ENCODE measurements at regions not wholly inside any gene's neighbourhood (a gene's known extent, or its start where the extent isn't known, plus 50 kb on each side); places are given as distances from the start of the nearest gene placed in this dataset.

DNA sequence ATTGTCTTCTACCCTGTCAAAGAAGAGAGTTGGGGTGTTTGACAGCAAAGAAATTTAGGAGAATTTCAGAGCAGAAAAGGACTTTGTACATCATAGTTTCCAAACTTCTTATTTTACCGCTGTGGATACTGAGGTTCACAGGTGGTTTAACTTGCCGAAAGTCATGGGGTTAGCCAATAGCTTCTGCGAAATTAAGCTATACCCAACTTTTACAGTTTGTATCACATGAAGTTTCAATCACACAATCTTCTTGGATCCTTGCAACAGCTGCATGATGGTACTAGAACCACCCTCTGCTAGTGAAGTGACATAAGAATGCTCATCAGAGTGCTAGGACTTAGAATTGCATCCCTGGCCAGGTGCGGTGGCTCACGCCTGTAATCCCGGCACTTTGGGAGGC lies 345.5 kb downstream of the CD83 start:
- Histone ChIP-seq H3K4me1 (ENCODE audit: control insufficient read depth in 1 of 2, insufficient read depth in 2 of 2, low read depth in 1 of 2, low read length in 1 of 2) (no peaks in the 10 kb centered on the region), H2AFZ (ENCODE audit: low read depth) (no peak overlapping the region), H3F3A (replicated peaks; ENCODE audit: insufficient read depth) (no peaks in the 10 kb centered on the region), H3K9ac (no peak overlapping the region), H3K36me3 (replicated peaks in 1 of 2; ENCODE audit: control insufficient read depth in 1 of 2, insufficient read depth in 2 of 2, low read length in 1 of 2) (no peaks in the 10 kb centered on the region), H4K20me1 (ENCODE audit: insufficient read depth) (no peaks in the 10 kb centered on the region), H3K9me3 (no peaks in the 10 kb centered on the region), H3K4me3 (ENCODE audit: low read depth in 2 of 2, low read length in 1 of 2) (no peak overlapping the region), H3K27me3 (ENCODE audit: insufficient read depth) (no peaks in the 10 kb centered on the region), H3K27ac (ENCODE audit: low read depth in 2 of 2, low read length in 1 of 2) (no peak overlapping the region), H3K4me2 (no peak overlapping the region), H3K79me2 (ENCODE audit: insufficient read depth) (no peaks in the 10 kb centered on the region), H3K9me2 (no peaks in the 10 kb centered on the region)
- DNase-seq: no peak
- CTCF ChIA-PET: interaction anchor here (0.6 to 1.2 kb wide), 3 partner anchors 198 to 1119 kb away, joined by 3 read pairs; no protein-coding TSS in a partner anchor
- TF ChIP-seq GABPA (IDR thresholded peaks at IDR 0.05; ENCODE audit: low read depth) (no peak), NRF1 (IDR thresholded peaks at IDR 0.05; ENCODE audit: low read depth, low read length) (no peak), FOXJ3 (CRISPR knock-in tag; IDR thresholded peaks at IDR 0.05) (no peak), RFX5 (IDR thresholded peaks at IDR 0.05; ENCODE audit: low read length) (no peak), RAD21 (IDR thresholded peaks at IDR 0.05; ENCODE audit: low read length) (no peak), NFIC (IDR thresholded peaks at IDR 0.05; ENCODE audit: borderline replicate concordance) (no peak), SIN3A (IDR thresholded peaks at IDR 0.05; ENCODE audit: borderline replicate concordance, low read depth, low read length) (no peak)
- POLR2A ChIA-PET: no interaction called here
- WGBS (ENCODE audit: low lambda C conversion rate): 71% methylated on average over 6 of the region's 6 CpGs

DNA sequence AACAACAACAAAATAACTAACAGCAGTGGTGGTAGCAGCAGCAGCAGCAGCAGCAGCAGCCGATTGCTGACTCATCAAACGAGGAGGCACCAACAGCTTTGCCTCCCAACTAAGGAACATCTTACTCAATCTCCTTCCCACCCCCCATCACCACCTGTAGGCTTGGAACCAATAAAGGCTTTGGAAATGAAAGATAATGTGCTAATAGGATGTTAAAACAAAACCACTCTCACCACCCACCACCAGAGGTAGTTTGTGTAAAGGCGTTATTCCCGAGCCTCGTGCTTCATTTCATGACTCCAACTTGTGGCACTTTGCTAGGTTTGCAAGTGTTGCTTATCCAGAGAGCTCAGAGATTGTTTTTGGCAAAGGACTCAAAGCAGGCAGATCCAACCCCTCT lies 346.5 kb downstream of the CD83 start:
- WGBS (ENCODE audit: low lambda C conversion rate): 79% methylated on average over 5 of the region's 5 CpGs
- POLR2A ChIA-PET: no interaction called here
- DNase-seq: no peak
- H3K4me2 ChIP-seq: no peak overlapping the region
- no peak overlapping the region for H3K27ac ChIP-seq (ENCODE audit: low read depth in 2 of 2, low read length in 1 of 2)
- H2AFZ ChIP-seq (ENCODE audit: low read depth): no peak overlapping the region
- no peaks in the 10 kb centered on the region for H3K4me1 ChIP-seq (ENCODE audit: control insufficient read depth in 1 of 2, insufficient read depth in 2 of 2, low read depth in 1 of 2, low read length in 1 of 2)
- no peaks in the 10 kb centered on the region for H3K27me3 ChIP-seq (ENCODE audit: insufficient read depth)
- CTCF ChIA-PET: interaction anchor here (1.1 to 1.2 kb wide), 2 partner anchors 197 to 980 kb away, joined by 3 read pairs; no protein-coding TSS in a partner anchor
- no peak overlapping the region for H3K4me3 ChIP-seq (ENCODE audit: low read depth in 2 of 2, low read length in 1 of 2)
- H4K20me1 ChIP-seq (ENCODE audit: insufficient read depth): no peaks in the 10 kb centered on the region
- no peak overlapping the region for H3K9ac ChIP-seq
- H3K9me3 ChIP-seq: no peaks in the 10 kb centered on the region
- no peaks in the 10 kb centered on the region for H3K9me2 ChIP-seq
- no peak for TF ChIP-seq YY1 (IDR thresholded peaks at IDR 0.05; ENCODE audit: low read depth)
- TF ChIP-seq CHD2 (IDR thresholded peaks at IDR 0.05; ENCODE audit: low read length, partially characterized antibody): no peak
- TF ChIP-seq RCOR1 (IDR thresholded peaks at IDR 0.05; ENCODE audit: low read length): no peak
- no peak for TF ChIP-seq FOXJ3 (CRISPR knock-in tag; IDR thresholded peaks at IDR 0.05)
- no peaks in the 10 kb centered on the region for H3F3A ChIP-seq (replicated peaks; ENCODE audit: insufficient read depth)
- no peaks in the 10 kb centered on the region for H3K36me3 ChIP-seq (replicated peaks in 1 of 2; ENCODE audit: control insufficient read depth in 1 of 2, insufficient read depth in 2 of 2, low read length in 1 of 2)
- H3K79me2 ChIP-seq (ENCODE audit: insufficient read depth): no peaks in the 10 kb centered on the region

DNA sequence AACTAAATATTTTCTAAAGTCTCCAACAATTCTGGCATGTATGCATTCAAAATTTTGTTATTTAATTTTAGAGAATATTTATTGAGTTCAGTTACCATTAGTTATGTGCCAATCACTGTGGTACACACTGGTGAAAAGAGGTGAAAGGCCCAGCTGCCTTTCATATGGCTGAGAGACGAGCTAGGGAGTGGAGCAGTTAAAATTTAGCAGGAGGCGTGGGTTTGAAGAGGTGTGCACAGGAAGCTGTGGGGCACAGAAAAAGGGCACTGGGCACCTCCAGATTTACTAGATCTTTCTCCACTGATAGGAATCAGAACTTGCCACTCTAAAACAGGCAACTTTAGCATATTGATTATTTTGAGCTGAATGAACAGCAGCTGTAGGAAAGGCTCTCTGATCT lies 347.1 kb downstream of the CD83 start:
- Histone ChIP-seq H3K4me2 (no peak overlapping the region), H3K4me1 (ENCODE audit: control insufficient read depth in 1 of 2, insufficient read depth in 2 of 2, low read depth in 1 of 2, low read length in 1 of 2) (no peaks in the 10 kb centered on the region), H4K20me1 (ENCODE audit: insufficient read depth) (no peaks in the 10 kb centered on the region), H3K27ac (ENCODE audit: low read depth in 2 of 2, low read length in 1 of 2) (no peak overlapping the region), H3K4me3 (ENCODE audit: low read depth in 2 of 2, low read length in 1 of 2) (no peak overlapping the region), H3K36me3 (replicated peaks in 1 of 2; ENCODE audit: control insufficient read depth in 1 of 2, insufficient read depth in 2 of 2, low read length in 1 of 2) (no peaks in the 10 kb centered on the region), H3K79me2 (ENCODE audit: insufficient read depth) (no peaks in the 10 kb centered on the region), H2AFZ (ENCODE audit: low read depth) (no peak overlapping the region), H3F3A (replicated peaks; ENCODE audit: insufficient read depth) (no peaks in the 10 kb centered on the region), H3K9me3 (no peaks in the 10 kb centered on the region; the same call in 1 of the 2 replicates), H3K27me3 (ENCODE audit: insufficient read depth) (no peaks in the 10 kb centered on the region), H3K9ac (no peak overlapping the region), H3K9me2 (no peaks in the 10 kb centered on the region)
- 24% methylated on average over 2 of the region's 2 CpGs for WGBS (ENCODE audit: low lambda C conversion rate)
- no peak for TF ChIP-seq TAF1 (IDR thresholded peaks at IDR 0.05; ENCODE audit: borderline replicate concordance, low read depth, low read length)
- TF ChIP-seq FOSL2 (IDR thresholded peaks at IDR 0.05; ENCODE audit: borderline replicate concordance, low read depth): no peak
- TF ChIP-seq SIN3A (IDR thresholded peaks at IDR 0.05; ENCODE audit: borderline replicate concordance, low read depth, low read length): no peak
- no peak for TF ChIP-seq MXI1 (IDR thresholded peaks at IDR 0.05; ENCODE audit: low read depth, low read length)
- no peak for TF ChIP-seq JUND (IDR thresholded peaks at IDR 0.05)
- no peak for TF ChIP-seq CHD2 (IDR thresholded peaks at IDR 0.05; ENCODE audit: low read length, partially characterized antibody)
- TF ChIP-seq FOXJ3 (CRISPR knock-in tag; IDR thresholded peaks at IDR 0.05): no peak
- no peak for TF ChIP-seq RAD21 (IDR thresholded peaks at IDR 0.05; ENCODE audit: low read length)
- no peak for TF ChIP-seq EZH2phosphoT487 (IDR thresholded peaks at IDR 0.05; ENCODE audit: borderline replicate concordance, low read depth)
- POLR2A ChIA-PET: no interaction called here
- no peak for DNase-seq
- CTCF ChIA-PET: no interaction called here

Data from SK-N-SH (cell line).